Tibial nerve (tissue), 4 donors: ENCODE measurements at regions not wholly inside any gene's neighbourhood (a gene's known extent, or its start where the extent isn't known, plus 50 kb on each side); places are given as distances from the start of the nearest gene placed in this dataset.
"Not testable (repeated sequence)": the region's sequence is repeated elsewhere in the genome, so short reads cannot be mapped to it uniquely, and the experiment has no call there.

Experiments
- DNase-seq, 2 donors: peaks; one replicate each; pipeline ENCODE4 v3.0.0-alpha.2; 2019; ENCODE audit warnings: low spot score in 2 of 2
- H3K27ac ChIP-seq, 4 donors: fragments of 200-600 bp; sonication (generic) in 3 of 4; one replicate each; pipeline ENCODE4 v1.5.1; 2017 to 2019; ENCODE audit warnings: mild to moderate bottlenecking in 1 of 4
- H3K27me3 ChIP-seq, 2 donors: fragments of 200-600 bp; sonication (generic) in 1 of 2; one replicate each; pipeline versions ENCODE4 v1.5.1 to v1.6.0; 2017 to 2019
- H3K36me3 ChIP-seq, 3 donors: fragments of 200-600 bp; sonication (generic); one replicate each; pipeline ENCODE4 v1.5.1; 2018 to 2019
- H3K4me1 ChIP-seq, 4 donors: fragments of 200-600 bp; sonication (generic) in 3 of 4; one replicate each; pipeline ENCODE4 v1.5.1; 2017 to 2019
- H3K4me3 ChIP-seq, 4 donors: fragments of 200-600 bp; sonication (generic) in 3 of 4; one replicate each; pipeline ENCODE4 v1.5.1; 2017 to 2019; ENCODE audit warnings: mild to moderate bottlenecking in 1 of 4, moderate library complexity in 1 of 4
- H3K9me3 ChIP-seq, 4 donors: fragments of 200-600 bp; sonication (generic) in 3 of 4; one replicate each; pipeline ENCODE4 v1.5.1; 2017 to 2019
- CTCF ChIP-seq, 5 experiments: fragments of 200-600 bp in 3 of 5; fragments of 450-650 bp in 2 of 5; sonication (generic) in 3 of 5; IDR thresholded peaks; one replicate each; pipeline ENCODE4 v1.5.1; 2016 to 2019; ENCODE audit warnings: antibody characterized with exemption in 5 of 5, mild to moderate bottlenecking in 3 of 5, moderate library complexity in 2 of 5
- EP300 ChIP-seq, 2 donors: sonication (generic); formaldehyde crosslinking; IDR thresholded peaks; one replicate each; pipeline ENCODE4 v1.6.1; 2017; ENCODE audit warnings: antibody characterized with exemption in 2 of 2, mild to moderate bottlenecking in 1 of 2
- POLR2A ChIP-seq, 2 donors: fragments of 450-650 bp; IDR thresholded peaks; one replicate each; pipeline ENCODE4 v1.6.1; 2017; ENCODE audit warnings: antibody characterized with exemption in 2 of 2, mild to moderate bottlenecking in 2 of 2, moderate library complexity in 2 of 2
- WGBS, 2 donors: methylation state at CpG; one replicate each; pipeline ENCODE4 v1.1.5; 2018; 5-methylcytosine and 5-hydroxymethylcytosine counted together

- TF ChIP-seq EP300 (IDR thresholded peaks at IDR 0.05) (no peak), CTCF (IDR thresholded peaks at IDR 0.05) (no peak), POLR2A (IDR thresholded peaks at IDR 0.05) (no peak)
- DNase-seq = no peak
- H3K36me3 ChIP-seq = no peaks in the 10 kb centered on the region
- no peak overlapping the region for H3K4me3 ChIP-seq
- WGBS, 2 donors = 22% methylated on average over 4 of the region's 11 CpGs; no CpG with 5 or more reads in 1 of the 2 donors
- H3K27me3 ChIP-seq = no peaks in the 10 kb centered on the region
- H3K4me1 ChIP-seq = no peaks in the 10 kb centered on the region
- no peak overlapping the region for H3K27ac ChIP-seq
- no peaks in the 10 kb centered on the region for H3K9me3 ChIP-seq
Measured at GRCh38 chr14:106094654-106095189, 568.3 kb downstream of the TMEM121 start.

GRCh38 chr14:106107703-106108102 lies 581.3 kb downstream of the TMEM121 start:
- H3K36me3 ChIP-seq = no peaks in the 10 kb centered on the region
- no peaks in the 10 kb centered on the region for H3K9me3 ChIP-seq
- no peak for DNase-seq
- no peaks in the 10 kb centered on the region for H3K4me1 ChIP-seq
- H3K4me3 ChIP-seq = no peak overlapping the region
- no peak overlapping the region for H3K27ac ChIP-seq
- WGBS, 2 donors = 48 to 72% methylated on average over 5 to 6 of the region's 7 CpGs
- H3K27me3 ChIP-seq = no peaks in the 10 kb centered on the region
- TF ChIP-seq CTCF (IDR thresholded peaks at IDR 0.05) (no peak), EP300 (IDR thresholded peaks at IDR 0.05) (no peak), POLR2A (IDR thresholded peaks at IDR 0.05) (no peak)

GRCh38 chr14:106109337-106109736 lies 583.0 kb downstream of the TMEM121 start:
- H3K27ac ChIP-seq = no peak overlapping the region
- H3K4me1 ChIP-seq = no peaks in the 10 kb centered on the region
- no peaks in the 10 kb centered on the region for H3K36me3 ChIP-seq
- no peak for DNase-seq
- H3K4me3 ChIP-seq = no peak overlapping the region
- TF ChIP-seq CTCF (IDR thresholded peaks at IDR 0.05) (no peak), POLR2A (IDR thresholded peaks at IDR 0.05) (no peak)
- no peaks in the 10 kb centered on the region for H3K27me3 ChIP-seq
- H3K9me3 ChIP-seq = no peaks in the 10 kb centered on the region
- 60% methylated on average over 1 of the region's 1 CpG; no CpG with 5 or more reads in 1 of the 2 donors for WGBS, 2 donors

GRCh38 chr14:106115401-106115800 lies 589.0 kb downstream of the TMEM121 start:
- Histone ChIP-seq H3K36me3 (no peaks in the 10 kb centered on the region), H3K9me3 (no peaks in the 10 kb centered on the region), H3K27ac (no peak overlapping the region), H3K27me3 (no peaks in the 10 kb centered on the region), H3K4me3 (no peak overlapping the region), H3K4me1 (no peaks in the 10 kb centered on the region)
- no peak for DNase-seq
- 47 to 49% methylated on average over 4 of the region's 4 CpGs for WGBS, 2 donors
- no peak for TF ChIP-seq POLR2A (IDR thresholded peaks at IDR 0.05)
- TF ChIP-seq CTCF (IDR thresholded peaks at IDR 0.05) = no peak
- TF ChIP-seq EP300 (IDR thresholded peaks at IDR 0.05) = no peak

- not testable (repeated sequence) for H3K36me3 ChIP-seq, H3K4me3 ChIP-seq, DNase-seq, H3K27ac ChIP-seq, H3K9me3 ChIP-seq, H3K27me3 ChIP-seq, H3K4me1 ChIP-seq
- peak in 2 of 5 experiments; percentile 21 to 23 for TF ChIP-seq CTCF (IDR thresholded peaks at IDR 0.05)
- 33 to 49% methylated on average over 4 to 7 of the region's 10 CpGs for WGBS, 2 donors
Measured at GRCh38 chr14:106116339-106116930, 590.1 kb downstream of the TMEM121 start.
